Smooth muscle cell (in vitro differentiated cells): ENCODE measurements at regions not wholly inside any gene's neighbourhood (a gene's known extent, or its start where the extent isn't known, plus 50 kb on each side); places are given as distances from the start of the nearest gene placed in this dataset.

Source experiments
- DNase-seq: peaks from one replicate; lab custom pipeline; 2025; ENCODE audit not compliant: unreplicated experiment; lab: John Stamatoyannopoulos, UW
- H2AFZ ChIP-seq: fragments of 200-600 bp; sonication (generic); 2 replicates; pipeline ENCODE4 v1.6.0; 2016; ENCODE audit warnings: antibody characterized with exemption, low read depth, mild to moderate bottlenecking
- H3F3A ChIP-seq: fragments of 200-600 bp; sonication (generic); 2 replicates; pipeline ENCODE4 v1.6.0; 2017; ENCODE audit warnings: antibody characterized with exemption, low read depth
- H3K27ac ChIP-seq: fragments of 200-600 bp; sonication (generic); 2 replicates; pipeline ENCODE4 v1.5.1; 2016; ENCODE audit warnings: low read depth, mild to moderate bottlenecking
- H3K27me3 ChIP-seq: fragments of 200-600 bp; sonication (generic); 2 replicates; pipeline ENCODE4 v1.6.1; 2016; ENCODE audit warnings: low read depth, mild to moderate bottlenecking
- H3K36me3 ChIP-seq: fragments of 200-600 bp; sonication (generic); 2 replicates; pipeline ENCODE4 v1.5.1; 2016; ENCODE audit warnings: low read depth
- H3K4me1 ChIP-seq: fragments of 200-600 bp; sonication (generic); 2 replicates; pipeline ENCODE4 v1.5.1; 2016; ENCODE audit warnings: low read depth
- H3K4me2 ChIP-seq: fragments of 200-600 bp; sonication (generic); 2 replicates; pipeline ENCODE4 v1.6.0; 2016; ENCODE audit warnings: mild to moderate bottlenecking
- H3K4me3 ChIP-seq: fragments of 200-600 bp; sonication (generic); 2 replicates; pipeline ENCODE4 v1.5.1; 2016; ENCODE audit warnings: mild to moderate bottlenecking
- H3K79me2 ChIP-seq: fragments of 200-600 bp; sonication (generic); 2 replicates; pipeline ENCODE4 v1.6.0; 2016; ENCODE audit warnings: low read depth, mild to moderate bottlenecking
- H3K9ac ChIP-seq: fragments of 200-600 bp; sonication (generic); 2 replicates; pipeline ENCODE4 v1.6.0; 2016; ENCODE audit warnings: low read depth
- H3K9me3 ChIP-seq: fragments of 200-600 bp; sonication (generic); replicated peaks from 2 replicates; pipeline ENCODE4 v1.5.1; 2016; ENCODE audit warnings: low read depth
- H4K20me1 ChIP-seq: fragments of 200-600 bp; sonication (generic); 2 replicates; pipeline ENCODE4 v1.6.0; 2016; ENCODE audit warnings: low read depth
- CTCF ChIP-seq: fragments of 200-600 bp; sonication (generic); IDR thresholded peaks from 2 replicates; pipeline ENCODE4 v1.5.1; 2017; ENCODE audit warnings: borderline replicate concordance, mild to moderate bottlenecking, antibody characterized with exemption; ENCODE audit not compliant: insufficient read depth, poor library complexity, severe bottlenecking
- WGBS: methylation state at CpG from one replicate; pipeline ENCODE4 v1.1.7; 2016; ENCODE audit warnings: low lambda C conversion rate; 5-methylcytosine and 5-hydroxymethylcytosine counted together

- Histone ChIP-seq H3F3A (no peaks in the 10 kb centered on the region), H3K4me3 (no peak overlapping the region), H3K4me1 (no peaks in the 10 kb centered on the region), H3K36me3 (no peaks in the 10 kb centered on the region), H3K9me3 (no peaks in the 10 kb centered on the region), H2AFZ (peak overlapping the region; percentile 49), H4K20me1 (no peaks in the 10 kb centered on the region), H3K4me2 (no peak overlapping the region), H3K27ac (no peak overlapping the region), H3K27me3 (no peaks in the 10 kb centered on the region), H3K9ac (no peak overlapping the region), H3K79me2 (no peaks in the 10 kb centered on the region)
- DNase-seq = no peak
- TF ChIP-seq CTCF = no peak
- 92% methylated on average over 12 of the region's 12 CpGs for WGBS
These were observed 266.9 kb downstream of the ZBBX start for GRCh38 chr3:167113035-167113830.

GRCh38 chr3:167110901-167111300 is 269.2 kb downstream of the ZBBX start:
- no peak for TF ChIP-seq CTCF
- H3K36me3 ChIP-seq = no peaks in the 10 kb centered on the region
- H3K4me2 ChIP-seq = no peak overlapping the region
- WGBS = 57% methylated on average over 8 of the region's 8 CpGs
- H3K4me1 ChIP-seq = no peaks in the 10 kb centered on the region
- no peaks in the 10 kb centered on the region for H3K9me3 ChIP-seq
- no peaks in the 10 kb centered on the region for H3F3A ChIP-seq
- H3K27ac ChIP-seq = no peak overlapping the region
- no peaks in the 10 kb centered on the region for H4K20me1 ChIP-seq
- no peaks in the 10 kb centered on the region for H3K79me2 ChIP-seq
- DNase-seq = no peak
- no peak overlapping the region for H3K9ac ChIP-seq
- H3K27me3 ChIP-seq = no peaks in the 10 kb centered on the region
- H3K4me3 ChIP-seq = no peak overlapping the region
- H2AFZ ChIP-seq = no peak overlapping the region

- DNase-seq = no peak
- H3K4me2 ChIP-seq = no peak overlapping the region
- WGBS = 58% methylated on average over 1 of the region's 1 CpG
These were observed 270.4 kb downstream of the ZBBX start for GRCh38 chr3:167109746-167110145.

More at GRCh38 chr3:167109746-167110145, 270.4 kb downstream of the ZBBX start:
- no peaks in the 10 kb centered on the region for H3K36me3 ChIP-seq
- no peaks in the 10 kb centered on the region for H3K9me3 ChIP-seq
- H2AFZ ChIP-seq = no peak overlapping the region
- no peaks in the 10 kb centered on the region for H3F3A ChIP-seq
- no peaks in the 10 kb centered on the region for H3K79me2 ChIP-seq
- no peak overlapping the region for H3K27ac ChIP-seq
- no peaks in the 10 kb centered on the region for H4K20me1 ChIP-seq
- no peaks in the 10 kb centered on the region for H3K27me3 ChIP-seq
- TF ChIP-seq CTCF = no peak
- no peaks in the 10 kb centered on the region for H3K4me1 ChIP-seq
- H3K9ac ChIP-seq = no peak overlapping the region
- H3K4me3 ChIP-seq = no peak overlapping the region
